PC-3 (cell line): ENCODE measurements at regions not wholly inside any gene's neighbourhood (a gene's known extent, or its start where the extent isn't known, plus 50 kb on each side); places are given as distances from the start of the nearest gene placed in this dataset.

Experiments
- ATAC-seq: fragments of 200-7000 bp; cut with Tn5 transposase; 2 replicates; pipeline ENCODE4 v1.9.1; 2020; ENCODE audit warnings: mild to moderate bottlenecking, moderate library complexity
- BruUV-seq: library from RNA; stranded (reverse); fragments of 400-500 nt; replicated peaks from 2 replicates; lab custom pipeline; 2021; lab: Mats Ljungman, UMichigan
- CTCF ChIA-PET: fragments of 300-600 bp; sonication (Branson Sonifier 250); formaldehyde crosslinking; loops from one replicate; lab custom pipeline; 2022; ENCODE audit warnings: antibody characterized with exemption; lab: Charles Lee
- POLR2A ChIA-PET: fragments of 300-600 bp; sonication (Branson Sonifier 250); formaldehyde crosslinking; loops from one replicate; lab custom pipeline; 2022; ENCODE audit warnings: antibody characterized with exemption; ENCODE audit not compliant: unreplicated experiment; lab: Charles Lee
- DNase-seq: peaks from one replicate; pipeline ENCODE4 v3.0.0-alpha.2; 2015
- H2AFZ ChIP-seq: fragments of 300-600 bp; sonication (generic); 2 replicates; pipeline ENCODE4 v1.6.0; 2016; ENCODE audit warnings: antibody characterized with exemption, low read length
- H3F3A ChIP-seq: fragments of 300-600 bp; sonication (generic); one replicate; pipeline ENCODE4 v1.6.0; 2017; ENCODE audit warnings: antibody characterized with exemption, low read length, control low read depth, mild to moderate bottlenecking; ENCODE audit not compliant: unreplicated experiment
- H3K27ac ChIP-seq: fragments of 300-600 bp; sonication (generic); 2 replicates; pipeline ENCODE4 v1.5.1; 2016; ENCODE audit warnings: mild to moderate bottlenecking, low read length
- H3K27me3 ChIP-seq: fragments of 300-600 bp; sonication (generic); 2 replicates; pipeline ENCODE4 v1.6.1; 2016; ENCODE audit warnings: low read length, mixed read lengths
- H3K36me3 ChIP-seq: fragments of 300-600 bp; sonication (generic); 2 replicates; pipeline ENCODE4 v1.6.1; 2016; ENCODE audit warnings: low read depth, mixed run types, low read length, mixed read lengths
- H3K4me1 ChIP-seq: fragments of 300-600 bp; sonication (generic); 2 replicates; pipeline ENCODE4 v1.5.1; 2016; ENCODE audit warnings: low read length; ENCODE audit not compliant: insufficient read depth
- H3K4me2 ChIP-seq: fragments of 300-600 bp; sonication (generic); 2 replicates; pipeline ENCODE4 v1.6.0; 2016; ENCODE audit warnings: low read length
- H3K4me3 ChIP-seq: fragments of 300-600 bp; sonication (generic); 2 replicates; pipeline ENCODE4 v1.5.1; 2016; ENCODE audit warnings: mild to moderate bottlenecking, low read length, mixed read lengths
- H3K79me2 ChIP-seq: fragments of 300-600 bp; sonication (generic); 2 replicates; pipeline ENCODE4 v1.6.1; 2017; ENCODE audit warnings: low read length, mixed read lengths
- H3K9ac ChIP-seq: fragments of 300-600 bp; sonication (generic); 2 replicates; pipeline ENCODE4 v1.6.0; 2016; ENCODE audit warnings: mild to moderate bottlenecking, low read length
- H3K9me2 ChIP-seq: fragments of 300-600 bp; sonication (generic); replicated peaks from 2 replicates; pipeline ENCODE4 v1.6.1; 2016; ENCODE audit warnings: mixed run types, low read length, mixed read lengths
- H3K9me3 ChIP-seq: fragments of 300-600 bp; sonication (generic); 2 replicates; pipeline ENCODE4 v1.6.1; 2016; ENCODE audit warnings: low read length, mixed read lengths
- H4K20me1 ChIP-seq: fragments of 300-600 bp; sonication (generic); 2 replicates; pipeline ENCODE4 v1.6.1; 2016; ENCODE audit warnings: low read length, mixed read lengths
- CTCF ChIP-seq: fragments of 300-600 bp; sonication (generic); conservative IDR thresholded peaks from 2 replicates; pipeline ENCODE4 v1.5.1; 2017; ENCODE audit warnings: antibody characterized with exemption, low read depth, mild to moderate bottlenecking, low read length
- EZH2 ChIP-seq: fragments of 300-600 bp; sonication (generic); IDR thresholded peaks from one replicate; pipeline ENCODE4 v1.6.1; 2017; ENCODE audit warnings: antibody characterized with exemption, mild to moderate bottlenecking, low read length; ENCODE audit not compliant: unreplicated experiment
- EZH2phosphoT487 ChIP-seq: fragments of 300-600 bp; sonication (generic); IDR thresholded peaks from 2 replicates; pipeline ENCODE4 v1.6.1; 2018; ENCODE audit warnings: mild to moderate bottlenecking, antibody characterized with exemption, low read length, borderline replicate concordance
- intact Hi-C: fragments of 100-400 bp; cut with micrococcal nuclease; formaldehyde crosslinking; loops from 2 replicates; pipeline ENCODE4 v1.9.0; 2023

DNA sequence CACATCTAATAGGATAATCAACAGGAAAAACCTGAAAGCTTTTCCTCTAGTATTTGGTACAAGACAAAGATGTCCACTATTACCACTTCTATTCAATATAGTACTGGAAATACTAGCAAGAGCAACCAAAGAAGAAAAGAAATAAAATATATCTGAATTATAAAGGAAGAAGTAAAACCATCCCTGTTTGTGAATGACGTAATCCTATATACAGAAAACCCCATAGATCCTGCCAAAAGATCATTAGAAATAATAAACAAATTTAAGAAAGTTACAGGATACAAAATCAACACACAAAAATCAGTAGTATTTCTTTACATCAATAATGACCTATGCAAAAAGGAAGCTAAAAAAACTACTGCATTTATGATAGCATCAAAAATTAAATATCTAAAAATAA is 1191.3 kb upstream of the C9orf72 start:
- Histone ChIP-seq H3K4me3 (no peak overlapping the region), H3K9me3 (no peaks in the 10 kb centered on the region), H3K36me3 (no peaks in the 10 kb centered on the region), H3K4me1 (no peaks in the 10 kb centered on the region), H3K27ac (no peak overlapping the region), H3K9me2 (no peaks in the 10 kb centered on the region), H2AFZ (no peak overlapping the region), H3K79me2 (no peaks in the 10 kb centered on the region), H3K27me3 (no peaks in the 10 kb centered on the region), H3K4me2 (no peak overlapping the region), H4K20me1 (no peaks in the 10 kb centered on the region), H3K9ac (no peak overlapping the region), H3F3A (no peaks in the 10 kb centered on the region)
- ChIA-PET CTCF (no interaction called here), POLR2A (no interaction called here)
- intact Hi-C loops, result no loop called here
- DNase-seq, result no peak
- BruUV-seq, result no TSS peak
- no peak for ATAC-seq
- TF ChIP-seq EZH2phosphoT487 (no peak), CTCF (no peak), EZH2 (no peak)

GRCh38 chr9:28770226-28770625 is 1196.9 kb upstream of the C9orf72 start:
- Histone ChIP-seq H3K9me3 (no peaks in the 10 kb centered on the region), H3K4me1 (no peaks in the 10 kb centered on the region), H3K27ac (no peak overlapping the region), H3K9me2 (no peaks in the 10 kb centered on the region), H3K27me3 (no peaks in the 10 kb centered on the region), H3K4me3 (no peak overlapping the region), H3K79me2 (no peaks in the 10 kb centered on the region), H3K36me3 (no peaks in the 10 kb centered on the region), H2AFZ (no peak overlapping the region), H4K20me1 (no peaks in the 10 kb centered on the region), H3K4me2 (no peak overlapping the region), H3F3A (no peaks in the 10 kb centered on the region), H3K9ac (no peak overlapping the region)
- no peak for ATAC-seq
- no peak for TF ChIP-seq CTCF
- no peak for TF ChIP-seq EZH2phosphoT487
- TF ChIP-seq EZH2, result no peak
- intact Hi-C loops, result loop anchor here (10.0 kb wide), 3 partner anchors 165 to 305 kb away; no protein-coding TSS in a partner anchor
- CTCF ChIA-PET, result no interaction called here
- DNase-seq, result no peak
- POLR2A ChIA-PET, result no interaction called here
- BruUV-seq, result no TSS peak

DNA sequence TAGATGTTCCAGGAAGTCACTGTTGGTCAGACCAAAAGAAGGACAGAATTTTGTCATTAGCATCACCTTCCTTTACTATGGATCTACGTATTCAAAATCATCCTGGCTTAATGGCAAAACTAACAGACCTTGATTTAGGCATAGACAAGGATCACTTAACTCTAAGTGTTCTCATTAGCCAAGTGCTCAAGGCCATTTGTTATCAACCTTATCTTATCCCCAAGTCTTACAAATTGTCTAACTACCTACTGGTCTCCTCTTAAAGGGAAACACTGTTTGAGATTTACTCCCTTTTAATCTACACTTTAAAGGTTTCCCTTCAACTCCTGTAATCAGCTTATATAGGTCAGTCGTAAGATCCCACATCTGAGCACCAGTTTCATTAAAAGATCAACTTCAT is 1197.5 kb upstream of the C9orf72 start:
- CTCF ChIA-PET, result no interaction called here
- Histone ChIP-seq H3K9me3 (no peaks in the 10 kb centered on the region), H3K4me3 (no peak overlapping the region), H3K79me2 (no peaks in the 10 kb centered on the region), H3K9me2 (no peaks in the 10 kb centered on the region), H3K36me3 (no peaks in the 10 kb centered on the region), H3K27me3 (no peaks in the 10 kb centered on the region), H4K20me1 (no peaks in the 10 kb centered on the region), H3K9ac (no peak overlapping the region), H3K4me1 (no peaks in the 10 kb centered on the region), H3F3A (no peaks in the 10 kb centered on the region), H3K4me2 (no peak overlapping the region), H2AFZ (no peak overlapping the region), H3K27ac (no peak overlapping the region)
- TF ChIP-seq CTCF, result no peak
- TF ChIP-seq EZH2, result no peak
- TF ChIP-seq EZH2phosphoT487, result no peak
- BruUV-seq, result no TSS peak
- ATAC-seq, result no peak
- POLR2A ChIA-PET, result no interaction called here
- intact Hi-C loops, result loop anchor here (10.0 kb wide), 3 partner anchors 164 to 304 kb away; no protein-coding TSS in a partner anchor
- DNase-seq, result no peak
